PC-3 (cell line): ENCODE measurements at regions not wholly inside any gene's neighbourhood (a gene's known extent, or its start where the extent isn't known, plus 50 kb on each side); places are given as distances from the start of the nearest gene placed in this dataset.

Experiments
- CTCF ChIP-seq: fragments of 300-600 bp; sonication (generic); conservative IDR thresholded peaks from 2 replicates; pipeline ENCODE4 v1.5.1; 2017; ENCODE audit warnings: antibody characterized with exemption, low read depth, mild to moderate bottlenecking, low read length
- EZH2 ChIP-seq: fragments of 300-600 bp; sonication (generic); IDR thresholded peaks from one replicate; pipeline ENCODE4 v1.6.1; 2017; ENCODE audit warnings: antibody characterized with exemption, mild to moderate bottlenecking, low read length; ENCODE audit not compliant: unreplicated experiment

GRCh38 chr1:81548918-81549587 lies 251.7 kb upstream of the ADGRL2 start:
- no peak for TF ChIP-seq CTCF
- no peak for TF ChIP-seq EZH2
